GM23248 (cell line): ENCODE measurements at regions not wholly inside any gene's neighbourhood (a gene's known extent, or its start where the extent isn't known, plus 50 kb on each side); places are given as distances from the start of the nearest gene placed in this dataset.

ENCODE experiments used
- DNase-seq: peaks from one replicate; pipeline ENCODE4 v3.0.0-alpha.2; 2015
- H2AFZ ChIP-seq: fragments of 200-600 bp; sonication (generic); 2 replicates; pipeline ENCODE4 v1.6.1; 2016; ENCODE audit warnings: antibody characterized with exemption
- H3F3A ChIP-seq: fragments of 200-600 bp; sonication (generic); 2 replicates; pipeline ENCODE4 v1.6.1; 2016; ENCODE audit warnings: mild to moderate bottlenecking, antibody characterized with exemption, mixed run types; ENCODE audit not compliant: insufficient read depth
- H3K27ac ChIP-seq: fragments of 200-600 bp; sonication (generic); 2 replicates; pipeline ENCODE4 v1.5.1; 2016; ENCODE audit warnings: mild to moderate bottlenecking
- H3K27me3 ChIP-seq: fragments of 200-600 bp; sonication (generic); replicated peaks from 2 replicates; pipeline ENCODE4 v1.6.1; 2016; ENCODE audit warnings: mild to moderate bottlenecking; ENCODE audit not compliant: insufficient read depth
- H3K36me3 ChIP-seq: fragments of 200-600 bp; sonication (generic); 2 replicates; pipeline ENCODE4 v1.6.1; 2016; ENCODE audit warnings: low read depth, mild to moderate bottlenecking
- H3K4me1 ChIP-seq: fragments of 200-600 bp; sonication (generic); 2 replicates; pipeline ENCODE4 v1.6.1; 2016; ENCODE audit warnings: mild to moderate bottlenecking; ENCODE audit not compliant: insufficient read depth
- H3K4me2 ChIP-seq: fragments of 200-600 bp; sonication (generic); one replicate; pipeline ENCODE4 v1.6.1; 2016; ENCODE audit warnings: mild to moderate bottlenecking; ENCODE audit not compliant: unreplicated experiment
- H3K4me3 ChIP-seq: fragments of 200-600 bp; sonication (generic); 2 replicates; pipeline ENCODE4 v1.5.1; 2016; ENCODE audit warnings: mild to moderate bottlenecking
- H3K79me2 ChIP-seq: fragments of 200-600 bp; sonication (generic); 2 replicates; pipeline ENCODE4 v1.6.1; 2016; ENCODE audit warnings: mild to moderate bottlenecking; ENCODE audit not compliant: insufficient read depth
- H3K9ac ChIP-seq: fragments of 200-600 bp; sonication (generic); 2 replicates; pipeline ENCODE4 v1.6.1; 2016; ENCODE audit warnings: mild to moderate bottlenecking
- H3K9me2 ChIP-seq: fragments of 200-600 bp; sonication (generic); 2 replicates; pipeline ENCODE4 v1.6.1; 2016; ENCODE audit warnings: mixed run types, mild to moderate bottlenecking, moderate library complexity; ENCODE audit not compliant: insufficient read depth
- H3K9me3 ChIP-seq: fragments of 200-600 bp; sonication (generic); one replicate; pipeline ENCODE4 v1.6.1; 2017; ENCODE audit warnings: low read depth
- H4K20me1 ChIP-seq: fragments of 200-600 bp; sonication (generic); 2 replicates; pipeline ENCODE4 v1.6.0; 2016; ENCODE audit not compliant: insufficient read depth
- EZH2 ChIP-seq: fragments of 200-600 bp; sonication (generic); IDR thresholded peaks from 2 replicates; pipeline ENCODE4 v1.6.1; 2018; ENCODE audit warnings: antibody characterized with exemption, mild to moderate bottlenecking; ENCODE audit not compliant: insufficient read depth, poor library complexity, severe bottlenecking
- EZH2phosphoT487 ChIP-seq: fragments of 200-600 bp; sonication (generic); IDR thresholded peaks from 2 replicates; pipeline ENCODE4 v1.6.1; 2018; ENCODE audit warnings: antibody characterized with exemption, moderate library complexity, mild to moderate bottlenecking, low read depth; ENCODE audit not compliant: insufficient read depth
- WGBS, 2 experiments: methylation state at CpG; one replicate each; pipeline ENCODE4 v1.1.6; 2015 to 2017; ENCODE audit warnings: low lambda C conversion rate in 2 of 2, low coverage in 1 of 2; ENCODE audit errors: missing lambda C conversion rate in 2 of 2; 5-methylcytosine and 5-hydroxymethylcytosine counted together
- in situ Hi-C: fragments of 300-500 bp; cut with MboI; formaldehyde crosslinking; loops from 2 replicates; pipeline ENCODE4 v1.15.0; 2020

- H3K9ac ChIP-seq = no peak overlapping the region
- DNase-seq = no peak
- H3K27ac ChIP-seq = no peak overlapping the region
- in situ Hi-C loops = no loop called here
- no peaks in the 10 kb centered on the region for H3K4me1 ChIP-seq
- TF ChIP-seq EZH2 = no peak
- no peak for TF ChIP-seq EZH2phosphoT487
- H3K9me2 ChIP-seq = no peaks in the 10 kb centered on the region
- no peak overlapping the region for H3K4me3 ChIP-seq
- no peaks in the 10 kb centered on the region for H3K9me3 ChIP-seq
- no peaks in the 10 kb centered on the region for H3F3A ChIP-seq
- no peak overlapping the region for H3K4me2 ChIP-seq
- no peaks in the 10 kb centered on the region for H3K36me3 ChIP-seq
- H3K27me3 ChIP-seq = no peaks in the 10 kb centered on the region; the same call in 1 of the 2 replicates
- H4K20me1 ChIP-seq = no peaks in the 10 kb centered on the region
- H3K79me2 ChIP-seq = no peaks in the 10 kb centered on the region
- 57 to 66% methylated on average over 5 of the region's 5 CpGs for WGBS, 2 experiments
- no peak overlapping the region for H2AFZ ChIP-seq
Measured at GRCh38 chr7:25615593-25615992, 387.3 kb upstream of the NPVF start.

- Histone ChIP-seq H3F3A (no peaks in the 10 kb centered on the region), H3K79me2 (no peaks in the 10 kb centered on the region), H3K27ac (no peak overlapping the region), H3K4me1 (no peaks in the 10 kb centered on the region), H3K36me3 (no peaks in the 10 kb centered on the region), H2AFZ (no peak overlapping the region), H3K9me2 (no peaks in the 10 kb centered on the region), H3K27me3 (no peaks in the 10 kb centered on the region; the same call in 1 of the 2 replicates), H3K9me3 (no peaks in the 10 kb centered on the region), H4K20me1 (no peaks in the 10 kb centered on the region), H3K4me3 (no peak overlapping the region), H3K9ac (no peak overlapping the region), H3K4me2 (no peak overlapping the region)
- WGBS, 2 experiments = 31 to 41% methylated on average over 4 of the region's 4 CpGs
- no peak for DNase-seq
- in situ Hi-C loops = no loop called here
- TF ChIP-seq EZH2 (no peak), EZH2phosphoT487 (no peak)
Measured at GRCh38 chr7:25617214-25617613, 388.9 kb upstream of the NPVF start.

DNA sequence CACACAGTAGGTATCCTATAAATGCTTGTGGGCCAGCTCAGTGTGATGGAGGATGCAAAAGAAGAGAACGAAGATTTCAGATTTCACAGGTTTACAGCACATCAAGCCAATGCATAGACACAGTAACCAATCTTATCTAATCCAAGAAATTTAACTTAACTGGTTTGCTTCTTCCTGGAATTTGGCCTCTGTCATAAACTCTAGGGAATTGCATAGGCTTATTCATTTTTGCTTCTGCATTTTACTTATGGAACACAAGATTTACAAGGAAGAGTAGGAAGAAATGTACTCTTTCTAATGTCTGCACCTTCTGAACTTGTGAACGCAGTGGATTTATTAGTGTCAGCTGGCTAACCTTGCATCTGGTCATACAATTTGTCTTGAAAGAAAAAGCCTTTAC, 389.4 kb upstream of the NPVF start:
- 49 to 56% methylated on average over 2 of the region's 2 CpGs for WGBS, 2 experiments
- Histone ChIP-seq H3F3A (no peaks in the 10 kb centered on the region), H2AFZ (no peak overlapping the region), H4K20me1 (no peaks in the 10 kb centered on the region), H3K4me3 (no peak overlapping the region), H3K27ac (no peak overlapping the region), H3K36me3 (no peaks in the 10 kb centered on the region), H3K4me2 (no peak overlapping the region), H3K27me3 (no peaks in the 10 kb centered on the region; the same call in 1 of the 2 replicates), H3K9me3 (no peaks in the 10 kb centered on the region), H3K79me2 (no peaks in the 10 kb centered on the region), H3K9ac (no peak overlapping the region), H3K4me1 (no peaks in the 10 kb centered on the region), H3K9me2 (no peaks in the 10 kb centered on the region)
- in situ Hi-C loops = no loop called here
- no peak for DNase-seq
- no peak for TF ChIP-seq EZH2
- no peak for TF ChIP-seq EZH2phosphoT487

DNA sequence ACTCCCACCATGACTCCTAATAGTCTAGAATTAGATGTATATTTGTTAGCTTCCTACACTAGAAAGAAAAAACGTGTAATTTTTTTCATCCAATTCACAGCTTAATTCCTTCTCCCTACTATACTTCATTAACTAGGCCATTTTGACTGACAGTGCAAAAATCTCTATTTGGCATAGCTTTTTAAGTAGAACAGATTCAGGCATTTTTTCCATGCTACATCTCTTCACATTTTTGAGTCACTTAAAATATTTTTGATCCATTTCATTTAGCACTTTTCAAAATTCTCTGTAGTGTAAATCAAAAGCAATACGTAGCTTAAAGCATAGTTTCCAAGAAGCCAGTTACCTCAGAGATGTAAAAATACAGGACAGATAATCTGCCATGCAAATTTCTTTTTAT, 391.1 kb upstream of the NPVF start:
- H2AFZ ChIP-seq = no peak overlapping the region
- 17 to 23% methylated on average over 2 of the region's 2 CpGs for WGBS, 2 experiments
- H3K36me3 ChIP-seq = no peaks in the 10 kb centered on the region
- in situ Hi-C loops = no loop called here
- H3K27me3 ChIP-seq = no peaks in the 10 kb centered on the region; the same call in 1 of the 2 replicates
- TF ChIP-seq EZH2phosphoT487 = no peak
- TF ChIP-seq EZH2 = no peak
- no peaks in the 10 kb centered on the region for H3K9me3 ChIP-seq
- no peaks in the 10 kb centered on the region for H3K79me2 ChIP-seq
- H3K9ac ChIP-seq = no peak overlapping the region
- no peaks in the 10 kb centered on the region for H3K9me2 ChIP-seq
- no peak overlapping the region for H3K27ac ChIP-seq
- no peak overlapping the region for H3K4me2 ChIP-seq
- DNase-seq = no peak
- no peaks in the 10 kb centered on the region for H3F3A ChIP-seq
- H3K4me3 ChIP-seq = no peak overlapping the region
- H3K4me1 ChIP-seq = no peaks in the 10 kb centered on the region
- H4K20me1 ChIP-seq = no peaks in the 10 kb centered on the region
